ENCODE measurements at regions not wholly inside any gene's neighbourhood (a gene's known extent, or its start where the extent isn't known, plus 50 kb on each side); places are given as distances from the start of the nearest gene placed in this dataset.

DNA sequence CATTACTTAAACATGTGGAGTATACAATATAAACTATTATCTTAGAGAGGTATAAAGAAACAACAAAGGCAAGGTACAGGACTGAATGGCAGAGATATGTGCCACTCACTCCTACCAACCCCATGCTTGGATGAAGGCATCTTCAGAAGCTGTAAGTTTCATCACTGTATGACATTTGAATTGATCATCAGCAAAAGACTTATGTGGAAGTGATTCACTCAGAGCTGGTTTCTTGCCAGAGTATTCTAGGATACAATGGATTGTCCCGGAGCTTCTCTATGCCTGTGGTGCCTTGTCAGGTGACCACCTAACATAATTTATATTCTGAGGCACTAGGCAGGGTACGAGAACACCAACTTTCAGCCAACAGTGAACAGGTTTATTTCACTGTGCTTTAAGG lies 392.2 kb downstream of the PPP1R2C start:
- TF ChIP-seq, protein P1, sequence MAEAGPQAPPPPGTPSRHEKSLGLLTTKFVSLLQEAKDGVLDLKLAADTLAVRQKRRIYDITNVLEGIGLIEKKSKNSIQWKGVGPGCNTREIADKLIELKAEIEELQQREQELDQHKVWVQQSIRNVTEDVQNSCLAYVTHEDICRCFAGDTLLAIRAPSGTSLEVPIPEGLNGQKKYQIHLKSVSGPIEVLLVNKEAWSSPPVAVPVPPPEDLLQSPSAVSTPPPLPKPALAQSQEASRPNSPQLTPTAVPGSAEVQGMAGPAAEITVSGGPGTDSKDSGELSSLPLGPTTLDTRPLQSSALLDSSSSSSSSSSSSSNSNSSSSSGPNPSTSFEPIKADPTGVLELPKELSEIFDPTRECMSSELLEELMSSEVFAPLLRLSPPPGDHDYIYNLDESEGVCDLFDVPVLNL (CRISPR knock-in tag; IDR thresholded peaks at IDR 0.05; ENCODE audit: borderline replicate concordance, low read depth), result no peak
- TF ChIP-seq, protein P2, sequence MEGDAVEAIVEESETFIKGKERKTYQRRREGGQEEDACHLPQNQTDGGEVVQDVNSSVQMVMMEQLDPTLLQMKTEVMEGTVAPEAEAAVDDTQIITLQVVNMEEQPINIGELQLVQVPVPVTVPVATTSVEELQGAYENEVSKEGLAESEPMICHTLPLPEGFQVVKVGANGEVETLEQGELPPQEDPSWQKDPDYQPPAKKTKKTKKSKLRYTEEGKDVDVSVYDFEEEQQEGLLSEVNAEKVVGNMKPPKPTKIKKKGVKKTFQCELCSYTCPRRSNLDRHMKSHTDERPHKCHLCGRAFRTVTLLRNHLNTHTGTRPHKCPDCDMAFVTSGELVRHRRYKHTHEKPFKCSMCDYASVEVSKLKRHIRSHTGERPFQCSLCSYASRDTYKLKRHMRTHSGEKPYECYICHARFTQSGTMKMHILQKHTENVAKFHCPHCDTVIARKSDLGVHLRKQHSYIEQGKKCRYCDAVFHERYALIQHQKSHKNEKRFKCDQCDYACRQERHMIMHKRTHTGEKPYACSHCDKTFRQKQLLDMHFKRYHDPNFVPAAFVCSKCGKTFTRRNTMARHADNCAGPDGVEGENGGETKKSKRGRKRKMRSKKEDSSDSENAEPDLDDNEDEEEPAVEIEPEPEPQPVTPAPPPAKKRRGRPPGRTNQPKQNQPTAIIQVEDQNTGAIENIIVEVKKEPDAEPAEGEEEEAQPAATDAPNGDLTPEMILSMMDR (IDR thresholded peaks at IDR 0.05), result no peak

All from WTC11 (cell line).